ENCODE measurements at regions not wholly inside any gene's neighbourhood (a gene's known extent, or its start where the extent isn't known, plus 50 kb on each side); places are given as distances from the start of the nearest gene placed in this dataset.

DNA sequence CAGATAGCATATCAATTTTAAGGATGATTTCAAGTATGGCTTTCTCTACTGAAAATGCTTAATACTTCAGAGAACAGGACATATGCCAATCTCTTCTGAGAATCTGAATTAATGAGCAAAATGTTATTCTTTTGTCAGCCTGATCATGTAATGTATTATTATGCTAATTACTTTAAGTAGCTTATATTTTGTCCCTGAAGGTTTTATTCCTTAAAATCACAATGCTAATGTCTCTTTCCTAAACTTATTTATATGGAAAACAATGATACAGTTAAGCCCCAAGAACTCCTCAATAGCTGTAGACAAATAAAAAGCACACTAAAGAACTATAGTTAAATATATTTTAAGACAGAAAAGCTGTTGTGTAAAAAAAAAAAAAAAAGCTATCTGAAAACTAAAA lies 256.9 kb upstream of the PTPRD start:
- TF ChIP-seq ARNT (IDR thresholded peaks at IDR 0.05) (no peak), SUZ12 (IDR thresholded peaks at IDR 0.05) (no peak), FOXM1 (IDR thresholded peaks at IDR 0.05; ENCODE audit: borderline replicate concordance) (no peak), FOXA1 (IDR thresholded peaks at IDR 0.05) (no peak), ZNF384 (IDR thresholded peaks at IDR 0.05) (no peak), TARDBP (IDR thresholded peaks at IDR 0.05) (no peak)
- TF ChIP-seq, protein P1, sequence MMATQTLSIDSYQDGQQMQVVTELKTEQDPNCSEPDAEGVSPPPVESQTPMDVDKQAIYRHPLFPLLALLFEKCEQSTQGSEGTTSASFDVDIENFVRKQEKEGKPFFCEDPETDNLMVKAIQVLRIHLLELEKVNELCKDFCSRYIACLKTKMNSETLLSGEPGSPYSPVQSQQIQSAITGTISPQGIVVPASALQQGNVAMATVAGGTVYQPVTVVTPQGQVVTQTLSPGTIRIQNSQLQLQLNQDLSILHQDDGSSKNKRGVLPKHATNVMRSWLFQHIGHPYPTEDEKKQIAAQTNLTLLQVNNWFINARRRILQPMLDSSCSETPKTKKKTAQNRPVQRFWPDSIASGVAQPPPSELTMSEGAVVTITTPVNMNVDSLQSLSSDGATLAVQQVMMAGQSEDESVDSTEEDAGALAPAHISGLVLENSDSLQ (IDR thresholded peaks at IDR 0.05), result no peak
